ENCODE measurements at regions not wholly inside any gene's neighbourhood (a gene's known extent, or its start where the extent isn't known, plus 50 kb on each side); places are given as distances from the start of the nearest gene placed in this dataset.

DNA sequence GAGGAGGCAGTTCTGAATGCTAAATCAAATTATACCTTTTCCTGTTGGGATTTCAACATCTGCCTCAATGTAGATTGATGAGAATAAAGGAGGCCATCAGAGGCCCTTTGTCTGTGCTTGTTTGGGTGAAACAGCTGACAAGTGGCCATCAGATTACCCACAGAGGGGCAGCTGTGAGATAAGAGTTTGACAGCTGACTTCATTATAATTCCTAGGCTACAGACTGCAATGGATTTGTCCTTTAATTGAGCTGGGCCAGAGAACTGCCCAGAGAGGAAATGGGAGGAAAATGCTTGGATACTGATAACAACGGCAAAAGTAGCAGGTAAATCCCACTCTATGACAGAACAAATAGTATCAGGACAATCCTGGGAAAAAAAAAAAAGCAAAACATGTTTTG lies 649.4 kb downstream of the HDGFL1 start:
- WGBS, 2 donors = 18 to 19% methylated on average over 1 of the region's 1 CpG

DNA sequence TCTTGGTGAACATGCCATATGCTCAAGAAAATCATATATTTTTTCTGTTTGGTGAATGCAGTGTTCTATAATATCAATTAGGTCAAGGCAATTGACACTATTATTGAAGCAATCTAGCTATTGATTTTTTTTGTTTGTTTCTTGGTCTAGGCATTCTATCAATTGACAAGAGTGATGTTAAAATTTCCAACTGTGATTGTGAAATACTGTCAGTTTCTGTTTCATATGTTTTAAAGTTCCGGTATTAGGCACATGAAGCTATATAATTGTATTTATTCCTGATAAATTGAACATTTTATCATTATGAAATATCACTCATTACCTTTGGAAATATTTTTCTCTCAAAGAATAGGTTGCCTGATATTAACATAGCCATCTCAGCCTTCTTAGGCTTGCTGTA lies 653.4 kb downstream of the HDGFL1 start:
- 95 to 98% methylated on average over 1 of the region's 1 CpG for WGBS, 2 donors
- no peaks in the 10 kb centered on the region for H3K36me3 ChIP-seq
- H3K4me1 ChIP-seq = no peaks in the 10 kb centered on the region
- intact Hi-C loops (cut with DNase I) = no loop called here
- no peak overlapping the region for H3K4me3 ChIP-seq (replicated peaks in 1 of 3)
- H3K9me3 ChIP-seq = no peaks in the 10 kb centered on the region
- TF ChIP-seq, protein P1, sequence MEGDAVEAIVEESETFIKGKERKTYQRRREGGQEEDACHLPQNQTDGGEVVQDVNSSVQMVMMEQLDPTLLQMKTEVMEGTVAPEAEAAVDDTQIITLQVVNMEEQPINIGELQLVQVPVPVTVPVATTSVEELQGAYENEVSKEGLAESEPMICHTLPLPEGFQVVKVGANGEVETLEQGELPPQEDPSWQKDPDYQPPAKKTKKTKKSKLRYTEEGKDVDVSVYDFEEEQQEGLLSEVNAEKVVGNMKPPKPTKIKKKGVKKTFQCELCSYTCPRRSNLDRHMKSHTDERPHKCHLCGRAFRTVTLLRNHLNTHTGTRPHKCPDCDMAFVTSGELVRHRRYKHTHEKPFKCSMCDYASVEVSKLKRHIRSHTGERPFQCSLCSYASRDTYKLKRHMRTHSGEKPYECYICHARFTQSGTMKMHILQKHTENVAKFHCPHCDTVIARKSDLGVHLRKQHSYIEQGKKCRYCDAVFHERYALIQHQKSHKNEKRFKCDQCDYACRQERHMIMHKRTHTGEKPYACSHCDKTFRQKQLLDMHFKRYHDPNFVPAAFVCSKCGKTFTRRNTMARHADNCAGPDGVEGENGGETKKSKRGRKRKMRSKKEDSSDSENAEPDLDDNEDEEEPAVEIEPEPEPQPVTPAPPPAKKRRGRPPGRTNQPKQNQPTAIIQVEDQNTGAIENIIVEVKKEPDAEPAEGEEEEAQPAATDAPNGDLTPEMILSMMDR (IDR thresholded peaks at IDR 0.05) = no peak
- TF ChIP-seq POLR2A (IDR thresholded peaks at IDR 0.05) = no peak
- no peaks in the 10 kb centered on the region for H3K27me3 ChIP-seq
- DNase-seq = no peak
- H3K27ac ChIP-seq = no peak overlapping the region

More for the DNA sequence above, 649.4 kb downstream of the HDGFL1 start:
- Histone ChIP-seq H3K27ac (no peak overlapping the region), H3K4me1 (no peaks in the 10 kb centered on the region), H3K9me3 (no peaks in the 10 kb centered on the region), H3K4me3 (replicated peaks in 1 of 3) (no peak overlapping the region), H3K27me3 (no peaks in the 10 kb centered on the region), H3K36me3 (no peaks in the 10 kb centered on the region)
- intact Hi-C loops (cut with DNase I) = no loop called here
- TF ChIP-seq POLR2A (IDR thresholded peaks at IDR 0.05) = no peak
- TF ChIP-seq, protein P1 (IDR thresholded peaks at IDR 0.05) = no peak
- DNase-seq = no peak

DNA sequence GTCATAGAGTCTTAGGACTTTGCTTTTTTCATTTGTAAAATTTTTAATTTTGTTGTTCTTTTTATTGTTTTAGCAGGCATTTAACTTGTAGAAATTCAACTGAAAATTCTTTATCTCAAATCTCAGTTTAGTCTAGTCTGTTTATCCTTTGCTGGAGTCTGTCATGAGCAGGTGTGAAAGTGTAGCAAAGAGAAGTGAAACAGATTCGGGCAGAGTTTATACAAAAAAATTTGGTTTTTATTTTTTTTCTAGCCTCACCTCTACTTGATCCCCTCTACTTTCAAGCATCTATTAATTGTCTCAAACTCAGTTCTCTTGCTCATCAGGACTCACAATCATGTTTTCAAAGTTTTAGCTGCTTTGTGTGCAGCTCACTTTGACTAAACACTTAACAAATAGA lies 655.2 kb downstream of the HDGFL1 start:
- WGBS, 2 donors = 77 to 84% methylated on average over 1 of the region's 1 CpG
- H3K4me3 ChIP-seq (replicated peaks in 1 of 3) = no peak overlapping the region
- no peaks in the 10 kb centered on the region for H3K4me1 ChIP-seq
- TF ChIP-seq POLR2A (IDR thresholded peaks at IDR 0.05) = no peak
- intact Hi-C loops (cut with DNase I) = no loop called here
- no peaks in the 10 kb centered on the region for H3K9me3 ChIP-seq
- H3K36me3 ChIP-seq = no peaks in the 10 kb centered on the region
- DNase-seq = no peak
- H3K27me3 ChIP-seq = no peaks in the 10 kb centered on the region
- H3K27ac ChIP-seq = no peak overlapping the region

DNA sequence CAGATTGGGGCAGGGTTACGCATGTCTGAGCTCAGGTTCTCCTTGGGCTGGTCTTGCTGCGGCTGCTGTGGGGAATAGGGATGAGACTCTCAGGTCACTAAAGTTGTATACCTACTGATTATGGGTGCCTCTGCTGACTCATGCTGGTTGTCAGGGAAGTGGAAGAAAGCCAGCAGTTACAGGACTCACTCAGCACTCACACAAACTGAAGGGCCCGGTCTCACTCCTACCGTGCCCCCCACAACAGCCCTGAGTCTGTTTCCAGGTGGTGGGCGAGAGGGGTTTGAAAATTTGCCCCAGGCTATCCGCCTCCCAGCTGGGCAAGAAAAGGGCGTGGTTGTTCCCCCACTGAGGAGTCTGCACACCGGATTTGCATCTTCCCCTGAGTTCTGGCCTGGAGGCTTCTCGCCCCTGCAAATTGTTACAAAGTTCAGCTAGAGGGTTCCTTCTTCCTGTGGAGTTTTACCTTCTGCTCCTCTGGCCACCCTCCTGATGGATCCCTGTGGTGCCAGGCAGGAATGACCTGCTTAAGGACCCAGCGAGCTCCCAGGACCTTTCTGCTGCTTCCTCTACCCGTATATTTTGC lies 659.2 kb downstream of the HDGFL1 start:
- 86 to 90% methylated on average over 11 of the region's 11 CpGs for WGBS, 2 donors
- H3K4me3 ChIP-seq (replicated peaks in 1 of 3) = no peak overlapping the region

DNA sequence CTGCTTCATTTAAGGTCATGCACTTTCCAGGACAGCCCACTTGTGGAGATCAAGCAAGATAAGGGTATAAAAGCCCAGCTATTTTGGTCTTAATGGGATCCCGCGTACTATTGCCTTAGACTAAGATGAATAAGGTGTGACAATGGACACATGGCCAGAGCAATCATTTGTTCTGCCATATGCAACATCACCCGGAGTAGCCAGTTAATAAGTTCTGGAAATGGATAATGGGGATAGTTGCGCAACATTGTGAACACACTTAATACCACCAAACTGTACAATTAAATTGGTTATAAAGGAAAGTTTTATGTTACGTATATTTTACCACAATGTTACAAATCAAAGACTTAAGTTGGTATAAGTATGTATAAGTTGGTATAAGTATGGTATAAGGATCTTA lies 674.5 kb downstream of the HDGFL1 start:
- 62 to 76% methylated on average over 5 of the region's 5 CpGs for WGBS, 2 donors
- no peaks in the 10 kb centered on the region for H3K27me3 ChIP-seq
- intact Hi-C loops (cut with DNase I) = no loop called here
- no peaks in the 10 kb centered on the region for H3K9me3 ChIP-seq
- no peak for DNase-seq
- TF ChIP-seq, protein P1 (IDR thresholded peaks at IDR 0.05) = no peak
- no peak for TF ChIP-seq POLR2A (IDR thresholded peaks at IDR 0.05)
- H3K27ac ChIP-seq = no peak overlapping the region
- H3K4me1 ChIP-seq = no peaks in the 10 kb centered on the region
- no peaks in the 10 kb centered on the region for H3K36me3 ChIP-seq
- H3K4me3 ChIP-seq (replicated peaks in 1 of 3) = no peak overlapping the region

More for the DNA sequence above, 659.2 kb downstream of the HDGFL1 start:
- Histone ChIP-seq H3K27me3 (no peaks in the 10 kb centered on the region), H3K36me3 (no peaks in the 10 kb centered on the region), H3K27ac (no peak overlapping the region), H3K9me3 (no peaks in the 10 kb centered on the region), H3K4me1 (no peaks in the 10 kb centered on the region)
- DNase-seq = no peak
- TF ChIP-seq, protein P1 (IDR thresholded peaks at IDR 0.05) = no peak
- TF ChIP-seq POLR2A (IDR thresholded peaks at IDR 0.05) = no peak
- intact Hi-C loops (cut with DNase I) = no loop called here

DNA sequence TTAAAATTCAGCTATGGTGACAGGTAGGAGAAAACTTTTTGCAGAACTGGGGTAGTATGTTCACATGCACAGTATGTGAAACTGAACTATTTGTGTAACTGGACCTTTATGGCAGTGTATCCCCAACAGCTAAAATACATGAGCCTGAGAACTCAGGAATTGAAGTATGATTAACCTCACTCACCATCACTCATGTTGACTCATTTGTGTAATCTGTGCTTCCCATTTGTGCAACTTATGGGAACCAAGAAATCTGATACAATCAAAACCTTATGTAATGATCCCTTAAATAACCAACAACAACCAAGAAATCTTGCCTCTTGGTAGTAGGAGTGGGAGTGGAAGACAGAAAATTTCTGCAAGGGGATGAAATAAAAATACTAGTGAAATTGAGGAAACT lies 674.9 kb downstream of the HDGFL1 start:
- Histone ChIP-seq H3K9me3 (no peaks in the 10 kb centered on the region), H3K27me3 (no peaks in the 10 kb centered on the region), H3K36me3 (no peaks in the 10 kb centered on the region), H3K4me3 (replicated peaks in 1 of 3) (no peak overlapping the region), H3K4me1 (no peaks in the 10 kb centered on the region), H3K27ac (no peak overlapping the region)
- DNase-seq = no peak
- intact Hi-C loops (cut with DNase I) = no loop called here
- TF ChIP-seq, protein P1 (IDR thresholded peaks at IDR 0.05) = no peak
- no peak for TF ChIP-seq POLR2A (IDR thresholded peaks at IDR 0.05)

Data from thyroid gland (tissue), 4 donors.